Spleen (tissue), 7 donors: ENCODE measurements at regions not wholly inside any gene's neighbourhood (a gene's known extent, or its start where the extent isn't known, plus 50 kb on each side); places are given as distances from the start of the nearest gene placed in this dataset.

Source experiments
- CTCF ChIP-seq, 11 experiments: fragments of 200-600 bp in 7 of 11; fragments of 450-650 bp in 4 of 11; sonication (generic) in 4 of 11; IDR thresholded peaks in 8 of 11; conservative IDR thresholded peaks in 3 of 11; 1 replicate in 7 of 11; 2 replicates in 4 of 11; pipeline versions ENCODE4 v1.4.0 to v1.8.0; 2016 to 2021; ENCODE audit warnings: antibody characterized with exemption in 11 of 11, inconsistent platforms in 4 of 11, mild to moderate bottlenecking in 1 of 11
- POLR2A ChIP-seq, 3 donors: fragments of 450-650 bp; IDR thresholded peaks; one replicate each; pipeline ENCODE4 v1.5.1; 2017; ENCODE audit warnings: antibody characterized with exemption in 3 of 3, mild to moderate bottlenecking in 1 of 3
- donor health status: DM: no; HTN: no; CAD: no; lungs with moderate emphysema.
- donor health status: DM: no; HTN: no; CAD: no.
- donor health status: DM: no; HTN: no; CAD: no.

- no peak for TF ChIP-seq CTCF (IDR thresholded peaks at IDR 0.05 in 8 of 11, conservative IDR thresholded peaks at IDR 0.05 in 3 of 11)
- no peak for TF ChIP-seq POLR2A (IDR thresholded peaks at IDR 0.05)
These were observed 511.0 kb downstream of the TMEM121 start for GRCh38 chr14:106037380-106037779.
